Loucy (cell line): ENCODE measurements at regions not wholly inside any gene's neighbourhood (a gene's known extent, or its start where the extent isn't known, plus 50 kb on each side); places are given as distances from the start of the nearest gene placed in this dataset.

Experiments used
- EZH2phosphoT487 ChIP-seq: fragments of 200-600 bp; IDR thresholded peaks from 2 replicates; pipeline ENCODE4 v1.6.1; 2018; ENCODE audit warnings: antibody characterized with exemption, mild to moderate bottlenecking, moderate library complexity, borderline replicate concordance
- TF ChIP-seq, protein P1 (sequence below): fragments of 200-600 bp; sonication (generic); conservative IDR thresholded peaks from 2 replicates; pipeline ENCODE4 v1.5.1; 2014; ENCODE audit warnings: mild to moderate bottlenecking, antibody characterized with exemption, low read length

DNA sequence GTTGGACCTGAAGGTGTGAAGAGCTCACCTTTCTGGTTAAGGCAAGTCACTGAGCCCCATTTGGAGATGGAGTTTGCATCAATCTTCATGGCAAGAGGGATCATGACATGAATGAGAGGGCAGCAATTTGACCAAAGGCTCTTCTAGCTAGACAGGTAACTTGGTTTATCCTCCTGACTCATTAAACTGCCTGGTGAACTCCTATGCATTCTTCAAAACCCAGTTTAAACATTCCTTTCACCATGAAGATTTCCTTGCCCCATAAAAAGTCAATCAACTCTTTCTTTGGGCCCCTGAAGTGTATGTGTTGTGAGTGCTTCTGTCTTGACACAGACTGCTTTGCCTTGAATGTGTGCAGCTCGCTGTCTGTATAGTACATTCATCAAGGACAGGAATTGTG lies 120.0 kb upstream of the FOXF1 start:
- TF ChIP-seq, protein P1, sequence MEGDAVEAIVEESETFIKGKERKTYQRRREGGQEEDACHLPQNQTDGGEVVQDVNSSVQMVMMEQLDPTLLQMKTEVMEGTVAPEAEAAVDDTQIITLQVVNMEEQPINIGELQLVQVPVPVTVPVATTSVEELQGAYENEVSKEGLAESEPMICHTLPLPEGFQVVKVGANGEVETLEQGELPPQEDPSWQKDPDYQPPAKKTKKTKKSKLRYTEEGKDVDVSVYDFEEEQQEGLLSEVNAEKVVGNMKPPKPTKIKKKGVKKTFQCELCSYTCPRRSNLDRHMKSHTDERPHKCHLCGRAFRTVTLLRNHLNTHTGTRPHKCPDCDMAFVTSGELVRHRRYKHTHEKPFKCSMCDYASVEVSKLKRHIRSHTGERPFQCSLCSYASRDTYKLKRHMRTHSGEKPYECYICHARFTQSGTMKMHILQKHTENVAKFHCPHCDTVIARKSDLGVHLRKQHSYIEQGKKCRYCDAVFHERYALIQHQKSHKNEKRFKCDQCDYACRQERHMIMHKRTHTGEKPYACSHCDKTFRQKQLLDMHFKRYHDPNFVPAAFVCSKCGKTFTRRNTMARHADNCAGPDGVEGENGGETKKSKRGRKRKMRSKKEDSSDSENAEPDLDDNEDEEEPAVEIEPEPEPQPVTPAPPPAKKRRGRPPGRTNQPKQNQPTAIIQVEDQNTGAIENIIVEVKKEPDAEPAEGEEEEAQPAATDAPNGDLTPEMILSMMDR: no peak
- no peak for TF ChIP-seq EZH2phosphoT487
